ENCODE measurements at regions not wholly inside any gene's neighbourhood (a gene's known extent, or its start where the extent isn't known, plus 50 kb on each side); places are given as distances from the start of the nearest gene placed in this dataset.

- DNase-seq (ENCODE audit: low read depth in 2 of 3, low spot score in 2 of 3), result no peak
Observed at GRCh38 chr11:103530257-103530656, 421.0 kb downstream of the DYNC2H1 start.

GRCh38 chr11:103532133-103532788 is 423.0 kb downstream of the DYNC2H1 start:
- no peak for DNase-seq (ENCODE audit: low read depth in 2 of 3, low spot score in 2 of 3)

- no peak for DNase-seq (ENCODE audit: low read depth in 2 of 3, low spot score in 2 of 3)
Observed at GRCh38 chr11:103534191-103534590, 425.0 kb downstream of the DYNC2H1 start.

GRCh38 chr11:103534959-103535358 is 425.7 kb downstream of the DYNC2H1 start:
- DNase-seq (ENCODE audit: low read depth in 2 of 3, low spot score in 2 of 3), result no peak

DNA sequence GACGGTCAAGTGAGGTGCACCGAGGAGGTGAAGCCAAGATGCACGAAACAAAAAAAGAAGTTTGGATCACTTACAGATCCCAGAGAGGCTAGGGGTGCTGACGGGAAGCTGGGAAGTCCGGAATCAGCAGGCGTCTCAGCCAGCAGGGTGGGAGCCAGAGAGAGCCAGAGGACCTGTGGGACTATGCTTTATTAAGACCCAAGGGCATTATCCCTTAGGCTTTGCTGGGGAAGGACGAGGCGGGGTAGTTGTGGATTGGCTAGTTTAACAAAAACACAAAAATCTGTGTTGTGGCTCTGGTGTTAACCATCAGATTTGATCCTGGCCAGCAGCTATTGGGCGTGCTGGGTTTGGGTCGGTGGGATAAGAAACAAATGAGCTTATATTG is 427.1 kb downstream of the DYNC2H1 start:
- no peak for DNase-seq (ENCODE audit: low read depth in 2 of 3, low spot score in 2 of 3)

- peak in 1 of 3 donors; percentile 10 for DNase-seq (ENCODE audit: low read depth in 2 of 3, low spot score in 2 of 3)
Observed at GRCh38 chr11:103537904-103538502, 428.8 kb downstream of the DYNC2H1 start.

DNA sequence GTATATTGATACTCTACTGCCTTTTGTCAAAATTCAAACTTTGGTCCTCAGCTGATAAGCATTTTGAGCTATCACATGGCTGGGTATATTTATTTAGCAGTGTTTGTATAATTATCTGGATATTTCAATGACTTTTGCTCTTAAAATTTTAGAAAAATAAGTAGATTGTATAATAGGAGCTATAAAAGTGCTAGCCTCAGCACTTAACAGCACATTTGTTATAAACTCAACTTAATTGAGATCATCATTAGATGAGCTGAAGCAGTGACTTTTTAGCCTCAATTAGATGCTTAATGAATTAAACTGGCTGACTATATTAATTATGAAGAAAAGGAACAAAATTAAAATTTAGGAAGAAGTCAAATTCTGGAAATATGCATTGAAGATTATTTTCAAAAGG is 429.9 kb downstream of the DYNC2H1 start:
- DNase-seq (ENCODE audit: low read depth in 2 of 3, low spot score in 2 of 3), result no peak

- DNase-seq (ENCODE audit: low read depth in 2 of 3, low spot score in 2 of 3), result peak in 1 of 3 donors; percentile 12
Observed at GRCh38 chr11:103541186-103541795, 432.1 kb downstream of the DYNC2H1 start.

GRCh38 chr11:103542851-103543250 is 433.6 kb downstream of the DYNC2H1 start:
- DNase-seq (ENCODE audit: low read depth in 2 of 3, low spot score in 2 of 3), result no peak

- no peak for DNase-seq (ENCODE audit: low read depth in 2 of 3, low spot score in 2 of 3)
Observed at GRCh38 chr11:103543456-103543855, 434.2 kb downstream of the DYNC2H1 start.

DNA sequence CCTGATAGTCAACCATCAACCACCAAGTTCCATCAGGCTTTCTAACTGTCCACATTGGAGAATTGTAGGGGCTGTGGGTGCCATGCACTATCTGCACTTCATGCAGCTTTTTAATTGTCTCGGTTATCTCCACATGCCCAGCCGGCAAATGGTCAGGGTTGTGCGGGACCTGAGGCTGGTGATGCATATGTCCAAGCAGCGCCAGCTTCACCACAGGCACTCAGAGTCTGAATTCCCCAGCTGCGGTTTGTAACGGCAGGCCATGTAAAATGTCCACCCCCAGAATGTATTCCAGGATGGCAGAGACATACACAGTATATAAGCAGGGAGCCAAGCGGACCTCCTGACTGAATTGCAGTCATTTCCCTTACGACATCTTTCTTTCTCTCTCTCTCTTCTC is 435.6 kb downstream of the DYNC2H1 start:
- DNase-seq (ENCODE audit: low read depth in 2 of 3, low spot score in 2 of 3), result no peak

- DNase-seq (ENCODE audit: low read depth in 2 of 3, low spot score in 2 of 3), result no peak
Observed at GRCh38 chr11:103545551-103545950, 436.3 kb downstream of the DYNC2H1 start.

DNA sequence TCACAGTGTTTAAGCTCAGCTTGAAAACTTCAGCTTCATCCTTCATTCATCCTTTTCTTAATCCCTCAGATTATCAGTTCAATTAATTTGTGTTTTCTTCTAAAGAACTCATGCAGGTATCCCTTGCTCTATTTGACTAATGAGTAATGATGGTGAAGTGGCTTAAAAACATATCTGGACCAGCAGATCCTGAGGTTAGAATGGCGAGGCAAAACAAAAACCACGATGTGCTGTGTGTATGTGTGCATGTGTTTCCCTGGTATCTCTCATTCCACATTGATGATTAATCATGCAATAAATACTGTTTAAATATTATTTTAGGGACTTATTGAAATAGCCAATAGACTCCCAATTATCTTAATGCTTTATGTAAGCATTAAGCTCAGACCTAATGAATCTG is 437.0 kb downstream of the DYNC2H1 start:
- no peak for DNase-seq (ENCODE audit: low read depth in 2 of 3, low spot score in 2 of 3)

DNA sequence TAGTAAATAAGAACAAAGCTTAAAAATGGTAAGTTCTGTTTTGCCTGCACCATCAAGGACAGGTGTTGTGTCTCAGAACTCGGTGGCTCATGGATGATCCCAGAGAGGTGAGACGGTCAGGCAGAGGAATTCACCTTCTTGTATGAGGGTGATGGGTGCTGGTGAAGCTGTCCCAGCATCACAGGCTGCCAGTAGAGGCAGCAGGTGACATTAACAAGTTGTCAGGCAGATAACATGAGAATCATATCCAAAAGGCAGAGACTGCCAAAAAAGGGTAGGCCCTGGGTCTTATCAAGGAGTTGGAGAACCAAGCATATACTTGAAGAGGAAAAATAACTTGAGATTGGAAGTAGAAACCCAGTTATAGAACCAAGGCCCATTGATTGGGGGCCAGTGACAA is 437.8 kb downstream of the DYNC2H1 start:
- no peak for DNase-seq (ENCODE audit: low read depth in 2 of 3, low spot score in 2 of 3)

GRCh38 chr11:103547691-103548090 is 438.5 kb downstream of the DYNC2H1 start:
- DNase-seq (ENCODE audit: low read depth in 2 of 3, low spot score in 2 of 3), result no peak

DNA sequence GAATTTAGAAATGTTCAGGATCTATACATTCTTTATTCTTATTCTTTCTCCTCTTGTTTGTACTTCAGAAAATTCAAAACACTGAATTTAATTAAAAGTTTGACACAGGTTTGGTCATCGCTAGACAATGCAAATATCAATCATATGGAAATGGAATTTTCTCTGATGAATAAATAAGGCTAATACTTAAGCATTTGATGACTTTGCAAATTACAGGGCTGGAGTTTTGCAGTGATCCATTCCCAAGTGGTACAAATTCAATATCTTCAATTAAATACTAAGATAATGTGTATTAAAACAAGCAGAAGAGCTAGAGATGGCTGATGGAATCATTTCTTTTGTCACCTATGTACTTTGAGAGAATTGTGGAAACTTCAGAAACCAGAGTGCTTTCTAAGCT is 439.6 kb downstream of the DYNC2H1 start:
- DNase-seq (ENCODE audit: low read depth in 2 of 3, low spot score in 2 of 3), result no peak

DNA sequence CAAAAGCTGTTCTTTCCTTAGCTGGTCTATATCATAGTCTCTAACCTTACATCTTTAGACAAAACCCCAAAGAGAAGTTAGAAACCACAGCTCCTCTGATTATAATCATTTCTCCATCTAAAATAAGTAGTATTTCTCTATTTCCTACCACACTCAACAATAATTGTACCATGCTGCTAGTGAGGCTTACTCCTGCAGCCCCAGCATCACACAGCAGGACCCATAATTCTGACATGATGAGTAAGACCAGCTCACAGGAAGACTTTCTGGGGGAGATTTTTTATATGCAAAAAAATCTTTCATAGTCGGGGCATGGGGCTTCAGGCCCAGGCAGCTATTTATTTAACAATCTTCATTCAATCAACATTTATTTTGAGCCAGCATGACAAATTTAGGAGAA is 441.6 kb downstream of the DYNC2H1 start:
- no peak for DNase-seq (ENCODE audit: low read depth in 2 of 3, low spot score in 2 of 3)

DNA sequence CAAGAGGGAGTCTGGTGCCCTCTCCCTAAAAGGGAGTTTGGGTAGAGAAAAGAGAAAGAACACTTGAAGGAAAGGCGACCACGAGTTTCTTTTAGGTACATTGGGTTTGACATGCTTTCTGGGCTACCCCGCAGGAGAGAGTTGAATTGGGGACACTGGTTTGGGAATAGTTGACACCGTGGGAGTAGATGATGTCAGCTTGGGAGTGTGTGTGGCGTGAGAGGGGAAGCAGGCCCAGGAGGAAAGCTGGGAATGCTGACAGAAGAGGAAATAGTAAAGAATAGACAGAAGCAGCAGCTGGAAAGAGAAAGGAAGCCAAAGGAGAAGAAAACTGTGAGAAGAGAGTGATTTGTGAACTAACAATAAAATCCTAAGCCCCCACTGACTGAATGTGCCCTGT is 442.9 kb downstream of the DYNC2H1 start:
- DNase-seq (ENCODE audit: low read depth in 2 of 3, low spot score in 2 of 3), result no peak

- DNase-seq (ENCODE audit: low read depth in 2 of 3, low spot score in 2 of 3), result no peak
Observed at GRCh38 chr11:103556171-103556570, 446.9 kb downstream of the DYNC2H1 start.

DNA sequence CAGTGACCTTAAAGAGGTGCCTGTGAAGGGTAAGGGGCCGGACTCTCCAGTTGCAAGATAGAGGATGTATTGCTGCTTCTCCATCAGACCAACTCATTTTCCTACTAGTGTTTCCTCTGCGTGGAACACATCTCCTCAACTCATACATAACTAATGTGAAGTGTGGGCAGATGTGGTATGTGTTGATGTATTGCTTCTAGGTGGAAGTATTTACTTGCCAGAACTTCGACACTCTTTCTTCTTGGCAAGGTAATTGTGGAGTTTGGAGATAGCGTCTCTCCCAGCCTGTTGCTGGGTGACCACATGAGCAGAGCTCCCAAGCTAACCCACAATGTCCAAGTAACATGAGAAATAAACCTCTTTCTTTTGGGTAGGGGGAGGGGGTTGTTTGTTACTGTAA is 456.9 kb downstream of the DYNC2H1 start:
- no peak for DNase-seq (ENCODE audit: low read depth in 2 of 3, low spot score in 2 of 3)

DNA sequence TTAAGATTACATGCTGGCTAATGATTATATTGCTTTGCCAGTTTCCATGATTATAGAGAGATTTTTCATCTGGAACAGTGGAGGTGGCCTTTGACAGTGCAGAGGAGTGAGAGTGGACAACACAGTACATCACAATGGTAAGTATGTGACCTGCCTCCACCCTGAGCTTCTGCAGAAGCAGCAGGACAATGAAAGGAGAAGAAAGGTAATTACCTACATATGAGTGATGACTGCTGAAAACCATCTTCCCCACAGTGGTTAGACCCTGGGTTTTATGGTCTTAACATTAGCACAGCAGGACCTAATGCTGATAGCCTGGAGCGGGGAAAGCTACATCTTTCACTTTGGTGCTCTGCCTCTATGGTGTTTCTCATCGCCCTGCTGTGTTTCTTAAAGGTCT is 454.7 kb upstream of the DDI1 start:
- DNase-seq (ENCODE audit: low read depth in 2 of 3, low spot score in 2 of 3), result no peak

GRCh38 chr11:103582351-103582909 is 454.0 kb upstream of the DDI1 start:
- no peak for DNase-seq (ENCODE audit: low read depth in 2 of 3, low spot score in 2 of 3)

All from hematopoietic multipotent progenitor cell (in vitro differentiated cells).